OCI-LY3 (cell line): ENCODE measurements at regions not wholly inside any gene's neighbourhood (a gene's known extent, or its start where the extent isn't known, plus 50 kb on each side); places are given as distances from the start of the nearest gene placed in this dataset.

Source experiments
- H2AFZ ChIP-seq: fragments of 200-600, 300-600 bp; shearing (Covaris generic); 2 replicates; pipeline ENCODE4 v1.6.0; 2014; ENCODE audit warnings: antibody characterized with exemption, low read depth, low read length
- H3K27ac ChIP-seq: fragments of 200-600, 300-600 bp; sonication (generic); 2 replicates; pipeline ENCODE4 v1.5.1; 2014; ENCODE audit warnings: mild to moderate bottlenecking, low read length, moderate library complexity, mixed read lengths
- H3K27me3 ChIP-seq: fragments of 200-600, 300-600 bp; sonication (generic); 2 replicates; pipeline ENCODE4 v1.6.1; 2014; ENCODE audit warnings: low read depth, low read length, mixed read lengths
- H3K36me3 ChIP-seq: fragments of 200-600, 300-600 bp; sonication (generic); replicated peaks from 2 replicates; pipeline ENCODE3; 2014; ENCODE audit warnings: low read depth, low read length, mixed read lengths
- H3K4me1 ChIP-seq: fragments of 300-600, 200-600 bp; sonication (generic); 2 replicates; pipeline ENCODE4 v1.6.1; 2014; ENCODE audit warnings: low read length, mixed read lengths
- H3K4me2 ChIP-seq: fragments of 200-600, 300-600 bp; sonication (generic); 2 replicates; pipeline ENCODE4 v1.6.1; 2014; ENCODE audit warnings: low read length, mixed read lengths
- H3K4me3 ChIP-seq: fragments of 300-600, 200-600 bp; sonication (generic); 2 replicates; pipeline ENCODE4 v1.5.1; 2014; ENCODE audit warnings: antibody characterized with exemption, mild to moderate bottlenecking, low read length, moderate library complexity
- H3K79me2 ChIP-seq: fragments of 300-600, 200-600 bp; shearing (Covaris generic); 2 replicates; pipeline ENCODE4 v1.6.1; 2014; ENCODE audit warnings: mild to moderate bottlenecking, low read length, mixed read lengths
- H3K9ac ChIP-seq: fragments of 300-600, 200-600 bp; shearing (Covaris generic); 2 replicates; pipeline ENCODE4 v1.6.0; 2014; ENCODE audit warnings: mild to moderate bottlenecking, low read length, moderate library complexity
- H3K9me3 ChIP-seq: fragments of 200-600, 300-600 bp; shearing (Covaris generic); 2 replicates; pipeline ENCODE4 v1.6.1; 2014; ENCODE audit warnings: low read length, mixed read lengths; ENCODE audit not compliant: insufficient read depth
- H4K20me1 ChIP-seq: fragments of 200-600, 300-600 bp; sonication (generic); 2 replicates; pipeline ENCODE4 v1.6.1; 2016; ENCODE audit warnings: low read length, mixed read lengths; ENCODE audit not compliant: insufficient read depth
- CTCF ChIP-seq: fragments of 200-600, 300-600 bp; sonication (generic); IDR thresholded peaks from 2 replicates; pipeline ENCODE4 v1.5.1; 2014; ENCODE audit warnings: antibody characterized with exemption, low read length, low read depth
- EZH2phosphoT487 ChIP-seq: fragments of 200-600 bp; shearing (Covaris generic); IDR thresholded peaks from 2 replicates; pipeline ENCODE4 v1.6.1; 2018; ENCODE audit warnings: antibody characterized with exemption, mixed run types, low read depth

DNA sequence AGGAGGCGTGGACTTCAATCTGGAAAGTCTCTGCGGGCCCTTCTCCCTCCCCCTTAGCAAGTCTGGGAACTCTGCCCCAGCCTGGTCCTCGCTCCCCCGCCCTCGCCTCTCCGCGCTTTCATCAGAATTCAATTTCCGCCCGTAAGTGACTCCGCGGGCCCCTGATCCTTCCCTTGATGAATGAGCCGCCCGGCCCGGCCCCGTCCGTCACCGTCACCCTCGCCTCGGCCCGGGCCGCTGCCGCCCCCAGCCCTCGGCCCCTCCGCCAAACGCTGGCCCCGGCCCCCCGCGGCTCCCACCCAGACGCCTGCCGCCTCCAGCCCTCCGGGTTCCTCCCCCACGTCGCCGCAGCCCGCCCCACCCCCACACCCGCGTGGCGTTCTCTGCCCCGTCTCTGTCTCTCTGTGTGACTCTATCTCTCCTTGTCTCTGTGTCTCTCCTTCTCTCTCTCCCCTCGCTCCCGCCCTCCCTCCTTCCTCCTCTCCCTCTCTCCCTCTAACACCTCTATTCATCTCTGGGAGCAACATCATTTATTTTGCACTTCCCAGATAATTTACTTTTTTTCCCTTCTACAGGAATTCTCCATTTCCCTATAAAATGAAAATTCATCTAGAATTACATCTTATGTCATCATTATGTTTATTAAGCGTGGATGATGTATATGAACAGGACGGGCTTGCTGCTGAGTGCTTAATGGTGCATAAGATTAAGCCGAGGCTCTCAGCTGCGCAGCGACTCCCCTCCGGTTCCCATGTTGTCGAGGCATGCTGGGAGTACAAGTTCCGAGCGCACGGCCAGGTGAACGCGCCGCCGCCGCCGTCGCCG is 91.2 kb upstream of the PAX2 start:
- peaks cover 33% of the 10 kb centered on the region for H3K4me1 ChIP-seq
- peak overlapping the region; percentile 73 for H3K4me3 ChIP-seq
- no peaks in the 10 kb centered on the region for H3K27me3 ChIP-seq
- peak overlapping the region; percentile 48 for H3K4me2 ChIP-seq
- H4K20me1 ChIP-seq = no peaks in the 10 kb centered on the region
- no peaks in the 10 kb centered on the region for H3K79me2 ChIP-seq
- H2AFZ ChIP-seq = 0 out of 2 replicates have a peak overlapping the region, but pooled peaks have one; percentile 5
- H3K9me3 ChIP-seq = no peaks in the 10 kb centered on the region
- H3K36me3 ChIP-seq = no peaks in the 10 kb centered on the region
- TF ChIP-seq EZH2phosphoT487 (no peak), CTCF (no peak)
- peak overlapping the region; percentile 66 for H3K9ac ChIP-seq
- H3K27ac ChIP-seq = peak overlapping the region; percentile 34; the same call in 1 of the 2 replicates

GRCh38 chr10:100654782-100655325 is 90.5 kb upstream of the PAX2 start:
- no peaks in the 10 kb centered on the region for H3K27me3 ChIP-seq

GRCh38 chr10:100655326-100655759 is 90.0 kb upstream of the PAX2 start:
- Histone ChIP-seq H3K4me3 (no peak overlapping the region), H4K20me1 (no peaks in the 10 kb centered on the region)

More at GRCh38 chr10:100654782-100655325, 90.5 kb upstream of the PAX2 start:
- no peaks in the 10 kb centered on the region for H4K20me1 ChIP-seq
- no peak overlapping the region for H3K9ac ChIP-seq
- H3K4me3 ChIP-seq = no peak overlapping the region
- H3K36me3 ChIP-seq = no peaks in the 10 kb centered on the region
- peaks cover 27% of the 10 kb centered on the region for H3K4me1 ChIP-seq
- H3K4me2 ChIP-seq = no peak overlapping the region; the same call in 1 of the 2 replicates
- no peak overlapping the region for H3K27ac ChIP-seq
- TF ChIP-seq CTCF (no peak), EZH2phosphoT487 (no peak)
- no peak overlapping the region for H2AFZ ChIP-seq
- no peaks in the 10 kb centered on the region for H3K79me2 ChIP-seq
- H3K9me3 ChIP-seq = no peaks in the 10 kb centered on the region

More at GRCh38 chr10:100655326-100655759, 90.0 kb upstream of the PAX2 start:
- Histone ChIP-seq H3K9me3 (no peaks in the 10 kb centered on the region), H3K27ac (no peak overlapping the region), H3K4me2 (no peak overlapping the region), H3K27me3 (no peaks in the 10 kb centered on the region), H2AFZ (no peak overlapping the region), H3K4me1 (peaks cover 22% of the 10 kb centered on the region), H3K36me3 (no peaks in the 10 kb centered on the region), H3K79me2 (no peaks in the 10 kb centered on the region), H3K9ac (no peak overlapping the region)
- no peak for TF ChIP-seq EZH2phosphoT487
- TF ChIP-seq CTCF = no peak
